ENCODE measurements at regions not wholly inside any gene's neighbourhood (a gene's known extent, or its start where the extent isn't known, plus 50 kb on each side); places are given as distances from the start of the nearest gene placed in this dataset.

GRCh38 chr13:103528437-103528836 lies 462.2 kb upstream of the SLC10A2 start:
- in situ Hi-C loops (cut with HindIII; ENCODE audit: low pct_ligation_motif_present, low sequenced_read_pairs), result no loop called here
- no peak overlapping the region for H3K4me3 ChIP-seq (ENCODE audit: low read depth, low read length)
- TF ChIP-seq CTCF (IDR thresholded peaks at IDR 0.05; ENCODE audit: low read depth, low read length, missing control alignments), result no peak
- H3K27ac ChIP-seq, result no peak overlapping the region
- H3K36me3 ChIP-seq (replicated peaks), result no peaks in the 10 kb centered on the region
- H3K27me3 ChIP-seq (replicated peaks), result no peaks in the 10 kb centered on the region
- DNase-seq, result no peak

- in situ Hi-C loops (cut with HindIII; ENCODE audit: low pct_ligation_motif_present, low sequenced_read_pairs), result no loop called here
- no peak for DNase-seq
- H3K36me3 ChIP-seq (replicated peaks), result no peaks in the 10 kb centered on the region
Observed at GRCh38 chr13:103525530-103525929, 459.3 kb upstream of the SLC10A2 start.

GRCh38 chr13:103523858-103524257 lies 457.6 kb upstream of the SLC10A2 start:
- in situ Hi-C loops (cut with HindIII; ENCODE audit: low pct_ligation_motif_present, low sequenced_read_pairs), result no loop called here
- TF ChIP-seq CTCF (IDR thresholded peaks at IDR 0.05; ENCODE audit: low read depth, low read length, missing control alignments), result no peak
- no peaks in the 10 kb centered on the region for H3K36me3 ChIP-seq (replicated peaks)
- H3K4me3 ChIP-seq (ENCODE audit: low read depth, low read length), result no peak overlapping the region
- H3K27ac ChIP-seq, result no peak overlapping the region
- H3K27me3 ChIP-seq (replicated peaks), result no peaks in the 10 kb centered on the region
- no peak for DNase-seq

More at GRCh38 chr13:103525530-103525929, 459.3 kb upstream of the SLC10A2 start:
- no peak for TF ChIP-seq CTCF (IDR thresholded peaks at IDR 0.05; ENCODE audit: low read depth, low read length, missing control alignments)
- no peak overlapping the region for H3K4me3 ChIP-seq (ENCODE audit: low read depth, low read length)
- H3K27ac ChIP-seq, result no peak overlapping the region
- H3K27me3 ChIP-seq (replicated peaks), result no peaks in the 10 kb centered on the region

- in situ Hi-C loops (cut with HindIII; ENCODE audit: low pct_ligation_motif_present, low sequenced_read_pairs), result no loop called here
- TF ChIP-seq CTCF (IDR thresholded peaks at IDR 0.05; ENCODE audit: low read depth, low read length, missing control alignments), result no peak
- H3K27me3 ChIP-seq (replicated peaks), result no peaks in the 10 kb centered on the region
- no peak overlapping the region for H3K27ac ChIP-seq
- no peak for DNase-seq
- H3K36me3 ChIP-seq (replicated peaks), result no peaks in the 10 kb centered on the region
- H3K4me3 ChIP-seq (ENCODE audit: low read depth, low read length), result no peak overlapping the region
Observed at GRCh38 chr13:103521532-103521931, 455.3 kb upstream of the SLC10A2 start.

GRCh38 chr13:103517768-103518102 lies 451.5 kb upstream of the SLC10A2 start:
- Histone ChIP-seq H3K36me3 (replicated peaks) (no peaks in the 10 kb centered on the region), H3K4me3 (ENCODE audit: low read depth, low read length) (no peak overlapping the region), H3K27me3 (replicated peaks) (no peaks in the 10 kb centered on the region), H3K27ac (no peak overlapping the region)
- DNase-seq, result no peak
- in situ Hi-C loops (cut with HindIII; ENCODE audit: low pct_ligation_motif_present, low sequenced_read_pairs), result no loop called here
- no peak for TF ChIP-seq CTCF (IDR thresholded peaks at IDR 0.05; ENCODE audit: low read depth, low read length, missing control alignments)

GRCh38 chr13:103517066-103517767 lies 451.0 kb upstream of the SLC10A2 start:
- in situ Hi-C loops (cut with HindIII; ENCODE audit: low pct_ligation_motif_present, low sequenced_read_pairs), result no loop called here
- no peak overlapping the region for H3K27ac ChIP-seq
- no peaks in the 10 kb centered on the region for H3K27me3 ChIP-seq (replicated peaks)
- H3K36me3 ChIP-seq (replicated peaks), result no peaks in the 10 kb centered on the region
- no peak for TF ChIP-seq CTCF (IDR thresholded peaks at IDR 0.05; ENCODE audit: low read depth, low read length, missing control alignments)
- no peak overlapping the region for H3K4me3 ChIP-seq (ENCODE audit: low read depth, low read length)
- DNase-seq, result no peak

Measured in brain microvascular endothelial cell (primary cell).